ENCODE measurements at regions not wholly inside any gene's neighbourhood (a gene's known extent, or its start where the extent isn't known, plus 50 kb on each side); places are given as distances from the start of the nearest gene placed in this dataset.
A peak's percentile ranks its signal among the peaks of the same experiment; 100 is the strongest.
"Not testable (repeated sequence)": the region's sequence is repeated elsewhere in the genome, so short reads cannot be mapped to it uniquely, and the experiment has no call there.

DNA sequence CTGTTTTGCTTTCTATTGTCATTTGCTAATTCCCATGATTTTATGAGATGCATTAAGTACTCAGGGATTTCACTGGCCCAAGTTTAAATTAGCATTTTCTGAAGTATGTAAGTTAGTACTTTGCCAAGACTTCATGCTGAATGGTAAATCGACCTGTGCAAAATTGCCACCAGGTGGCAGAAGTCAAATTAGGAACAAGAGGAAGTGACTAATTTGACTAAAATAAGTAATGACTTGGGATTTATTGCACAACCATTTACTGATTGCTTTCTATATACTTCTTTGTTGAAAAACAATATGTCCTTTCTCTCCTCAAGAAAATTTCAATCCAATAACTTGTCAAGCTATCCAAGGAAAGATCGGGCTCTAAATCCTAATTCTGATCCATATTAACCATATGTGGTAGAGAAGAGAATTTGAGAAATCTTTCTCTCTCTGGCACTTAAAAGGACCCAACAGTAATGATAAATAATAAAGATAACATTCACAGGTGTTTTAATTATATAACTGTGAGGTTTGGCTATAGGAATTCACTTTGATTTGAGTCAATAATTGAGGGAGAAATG, 253.7 kb upstream of the CHORDC1 start:
- Histone ChIP-seq H3K36me3 (no peaks in the 10 kb centered on the region), H3K9me3 (no peaks in the 10 kb centered on the region), H3K4me1 (no peaks in the 10 kb centered on the region), H3K27me3 (no peaks in the 10 kb centered on the region), H3K27ac (no peak overlapping the region), H3K4me3 (no peak overlapping the region)
- no peak for DNase-seq (ENCODE audit: low spot score)
- TF ChIP-seq CTCF (IDR thresholded peaks at IDR 0.05) = peak in 1 of 2 donors; percentile 59

- TF ChIP-seq CTCF (IDR thresholded peaks at IDR 0.05) = no peak
- Histone ChIP-seq H3K27me3 (no peaks in the 10 kb centered on the region), H3K4me1 (peaks cover 0 to 4% of the 10 kb centered on the region in 2 donors), H3K9me3 (no peaks in the 10 kb centered on the region), H3K36me3 (no peaks in the 10 kb centered on the region), H3K4me3 (no peak overlapping the region), H3K27ac (no peak overlapping the region)
- no peak for DNase-seq (ENCODE audit: low spot score)
Observed at GRCh38 chr11:90468923-90469322, 246.1 kb upstream of the CHORDC1 start.

DNA sequence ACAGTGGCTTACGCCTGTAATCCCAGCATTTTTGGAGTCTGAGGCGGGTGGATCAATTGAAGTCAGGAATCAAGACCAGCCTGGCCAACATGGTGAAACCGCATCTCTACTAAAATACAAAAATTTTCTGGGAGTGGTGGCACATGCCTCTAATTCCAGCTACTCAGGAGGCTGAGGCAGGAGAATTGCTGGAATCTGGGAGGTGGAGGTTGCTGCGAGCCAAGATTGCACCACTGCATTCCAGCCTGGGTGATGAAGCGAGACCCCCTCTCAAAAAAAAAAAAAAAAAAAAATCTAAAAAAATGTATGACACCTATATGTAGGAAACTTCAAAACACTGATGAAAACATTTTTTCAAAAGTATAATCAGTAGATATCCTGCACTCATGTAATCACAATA, 242.7 kb upstream of the CHORDC1 start:
- peaks cover 0 to 4% of the 10 kb centered on the region in 2 donors for H3K4me1 ChIP-seq
- no peak overlapping the region for H3K4me3 ChIP-seq
- no peaks in the 10 kb centered on the region for H3K27me3 ChIP-seq
- H3K27ac ChIP-seq = no peak overlapping the region
- no peaks in the 10 kb centered on the region for H3K36me3 ChIP-seq
- DNase-seq (ENCODE audit: low spot score) = no peak
- TF ChIP-seq CTCF (IDR thresholded peaks at IDR 0.05) = no peak
- H3K9me3 ChIP-seq = no peaks in the 10 kb centered on the region

GRCh38 chr11:90455347-90455920, 232.6 kb upstream of the CHORDC1 start:
- not testable (repeated sequence) for H3K36me3 ChIP-seq, H3K27ac ChIP-seq, H3K4me3 ChIP-seq

GRCh38 chr11:90453525-90453924, 230.7 kb upstream of the CHORDC1 start:
- H3K27me3 ChIP-seq = no peaks in the 10 kb centered on the region
- TF ChIP-seq CTCF (IDR thresholded peaks at IDR 0.05) = no peak
- no peak overlapping the region for H3K27ac ChIP-seq
- H3K4me1 ChIP-seq = no peaks in the 10 kb centered on the region
- H3K36me3 ChIP-seq = no peaks in the 10 kb centered on the region
- no peaks in the 10 kb centered on the region for H3K9me3 ChIP-seq
- DNase-seq (ENCODE audit: low spot score) = no peak
- no peak overlapping the region for H3K4me3 ChIP-seq

More at GRCh38 chr11:90455347-90455920, 232.6 kb upstream of the CHORDC1 start:
- H3K9me3 ChIP-seq; H3K4me1 ChIP-seq; H3K27me3 ChIP-seq; DNase-seq (ENCODE audit: low spot score): not testable (repeated sequence)

- peaks cover 0 to 17% of the 10 kb centered on the region in 2 donors for H3K4me1 ChIP-seq
- no peaks in the 10 kb centered on the region for H3K27me3 ChIP-seq
- no peaks in the 10 kb centered on the region for H3K36me3 ChIP-seq
- no peaks in the 10 kb centered on the region for H3K9me3 ChIP-seq
- no peak for TF ChIP-seq CTCF (IDR thresholded peaks at IDR 0.05)
- H3K27ac ChIP-seq = no peak overlapping the region
- no peak for DNase-seq (ENCODE audit: low spot score)
- no peak overlapping the region for H3K4me3 ChIP-seq
Observed at GRCh38 chr11:90449606-90450005, 226.8 kb upstream of the CHORDC1 start.

Measured in right atrium auricular region (tissue), 2 donors.